ENCODE measurements at regions not wholly inside any gene's neighbourhood (a gene's known extent, or its start where the extent isn't known, plus 50 kb on each side); places are given as distances from the start of the nearest gene placed in this dataset.
A peak's percentile ranks its signal among the peaks of the same experiment; 100 is the strongest.
"Not testable (repeated sequence)": the region's sequence is repeated elsewhere in the genome, so short reads cannot be mapped to it uniquely, and the experiment has no call there.

DNA sequence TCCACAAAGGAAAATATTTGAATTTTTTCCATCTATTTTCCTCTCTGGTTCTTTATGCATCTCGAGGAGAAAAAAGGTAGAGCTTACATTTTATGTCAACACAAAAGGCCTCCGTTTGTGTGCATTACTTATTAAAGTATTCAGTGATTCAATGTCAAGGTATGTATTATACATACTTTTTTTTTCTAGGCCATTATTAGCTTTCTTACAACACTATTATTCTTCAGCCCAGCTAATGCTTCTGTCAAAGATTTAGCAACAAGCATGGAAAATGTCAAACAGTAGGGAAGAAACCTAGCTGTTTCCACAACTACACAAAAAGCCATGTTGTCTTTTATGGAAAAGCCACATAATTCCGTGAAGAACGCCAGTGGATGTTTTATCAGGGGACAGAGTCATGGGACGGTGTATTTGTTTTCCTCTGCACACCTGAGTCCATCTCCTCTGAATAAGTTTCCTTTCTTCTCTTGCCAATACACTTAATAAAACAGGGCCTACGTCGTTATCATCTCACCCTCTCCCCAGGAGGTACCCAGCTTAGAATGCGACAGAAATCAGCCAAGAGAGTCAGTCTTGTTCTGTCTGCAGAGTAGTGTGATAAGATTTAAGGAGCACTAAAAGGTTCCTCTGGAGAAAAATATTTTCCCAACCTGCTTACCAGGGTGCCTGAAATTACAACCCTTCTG, 209.7 kb upstream of the AUTS2 start:
- DNase-seq (no peak), ATAC-seq (no peak)
- Histone ChIP-seq H3K36me3 (no peaks in the 10 kb centered on the region), H3K4me1 (no peaks in the 10 kb centered on the region), H3K27me3 (no peaks in the 10 kb centered on the region), H3K27ac (no peak overlapping the region), H3K4me3 (no peak overlapping the region), H3K9me3 (no peaks in the 10 kb centered on the region)
- intact Hi-C loops (cut with DNase I) = no loop called here
- TF ChIP-seq, protein P1, sequence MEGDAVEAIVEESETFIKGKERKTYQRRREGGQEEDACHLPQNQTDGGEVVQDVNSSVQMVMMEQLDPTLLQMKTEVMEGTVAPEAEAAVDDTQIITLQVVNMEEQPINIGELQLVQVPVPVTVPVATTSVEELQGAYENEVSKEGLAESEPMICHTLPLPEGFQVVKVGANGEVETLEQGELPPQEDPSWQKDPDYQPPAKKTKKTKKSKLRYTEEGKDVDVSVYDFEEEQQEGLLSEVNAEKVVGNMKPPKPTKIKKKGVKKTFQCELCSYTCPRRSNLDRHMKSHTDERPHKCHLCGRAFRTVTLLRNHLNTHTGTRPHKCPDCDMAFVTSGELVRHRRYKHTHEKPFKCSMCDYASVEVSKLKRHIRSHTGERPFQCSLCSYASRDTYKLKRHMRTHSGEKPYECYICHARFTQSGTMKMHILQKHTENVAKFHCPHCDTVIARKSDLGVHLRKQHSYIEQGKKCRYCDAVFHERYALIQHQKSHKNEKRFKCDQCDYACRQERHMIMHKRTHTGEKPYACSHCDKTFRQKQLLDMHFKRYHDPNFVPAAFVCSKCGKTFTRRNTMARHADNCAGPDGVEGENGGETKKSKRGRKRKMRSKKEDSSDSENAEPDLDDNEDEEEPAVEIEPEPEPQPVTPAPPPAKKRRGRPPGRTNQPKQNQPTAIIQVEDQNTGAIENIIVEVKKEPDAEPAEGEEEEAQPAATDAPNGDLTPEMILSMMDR (IDR thresholded peaks at IDR 0.05) = no peak

DNA sequence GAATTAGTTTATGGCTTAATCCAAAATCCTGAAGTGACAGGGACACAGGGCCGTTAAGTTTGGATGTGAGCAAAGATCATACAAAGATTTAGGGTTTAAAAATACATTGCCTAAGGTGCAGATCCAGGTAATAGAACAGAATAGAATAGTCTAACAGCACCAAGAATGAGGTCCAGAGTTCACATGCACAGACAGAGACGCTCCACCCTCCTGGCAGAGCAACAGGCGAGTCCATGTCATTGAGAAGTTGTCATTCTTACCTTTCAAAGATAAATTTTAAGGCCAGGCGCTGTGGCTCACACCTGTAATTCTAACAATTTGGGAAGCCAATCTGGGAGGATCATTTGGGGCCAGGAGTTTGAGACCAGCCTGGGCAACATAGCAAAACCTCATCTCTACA, 209.1 kb upstream of the AUTS2 start:
- no peak for ATAC-seq
- DNase-seq = no peak
- TF ChIP-seq, protein P1 (IDR thresholded peaks at IDR 0.05) = no peak
- no peaks in the 10 kb centered on the region for H3K27me3 ChIP-seq
- intact Hi-C loops (cut with DNase I) = no loop called here
- no peaks in the 10 kb centered on the region for H3K36me3 ChIP-seq
- H3K27ac ChIP-seq = no peak overlapping the region
- H3K4me3 ChIP-seq = no peak overlapping the region
- no peaks in the 10 kb centered on the region for H3K4me1 ChIP-seq
- H3K9me3 ChIP-seq = no peaks in the 10 kb centered on the region

DNA sequence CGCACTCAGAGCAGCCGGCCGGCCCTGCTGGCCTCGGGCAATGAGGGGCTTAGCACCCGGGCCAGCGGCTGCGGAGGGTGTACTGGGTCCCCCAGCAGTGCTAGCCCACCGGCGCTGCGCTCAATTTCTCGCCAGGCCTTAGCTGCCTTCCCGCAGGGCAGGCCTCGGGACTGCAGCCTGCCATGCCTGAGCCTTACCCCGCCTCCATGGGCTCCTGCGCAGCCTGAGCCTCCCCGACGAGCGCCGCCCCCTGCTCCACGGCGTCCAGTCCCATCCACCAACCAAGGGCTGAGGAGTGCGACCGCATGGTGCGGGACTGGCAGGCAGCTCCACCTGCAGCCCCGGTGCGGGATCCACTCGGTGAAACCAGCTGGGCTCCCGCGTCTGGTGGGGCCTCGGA, 204.4 kb upstream of the AUTS2 start:
- H3K36me3 ChIP-seq; intact Hi-C loops (cut with DNase I); H3K27ac ChIP-seq; DNase-seq; H3K4me1 ChIP-seq; H3K4me3 ChIP-seq; ATAC-seq; H3K9me3 ChIP-seq; H3K27me3 ChIP-seq: not testable (repeated sequence)

DNA sequence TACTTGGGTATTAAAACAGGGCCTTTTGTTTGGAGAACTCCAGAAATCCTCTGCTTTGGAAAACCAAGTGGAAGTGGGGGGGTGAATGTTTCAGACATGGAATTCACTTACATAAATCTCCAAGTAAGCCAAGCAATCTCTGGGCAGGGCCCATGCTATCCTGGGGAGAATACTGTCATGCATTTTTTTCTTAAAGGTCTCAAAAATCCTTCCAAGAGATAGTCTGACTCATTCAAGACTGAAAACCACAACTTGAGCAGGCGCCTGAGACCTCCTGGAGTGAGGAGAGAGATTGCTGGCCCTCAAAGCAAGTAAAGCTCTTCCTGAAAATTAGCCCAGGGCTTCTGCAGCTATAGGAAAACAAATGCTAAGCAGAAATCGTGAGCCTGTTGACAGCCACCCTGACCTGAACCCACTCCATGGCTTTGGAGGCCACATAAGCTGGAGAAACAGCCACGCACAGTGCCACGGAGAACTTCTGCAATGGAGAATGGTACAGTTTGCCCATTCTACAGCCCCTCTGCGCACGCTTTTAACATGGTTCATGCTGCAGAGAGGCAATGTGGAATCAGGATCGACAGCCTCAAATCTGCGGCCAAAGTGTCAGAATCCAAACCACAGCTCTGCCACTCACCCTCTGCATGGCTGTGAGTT, 203.1 kb upstream of the AUTS2 start:
- peak; percentile 72 for ATAC-seq
- peaks cover 0 to 2% of the 10 kb centered on the region in 2 donors for H3K4me1 ChIP-seq
- intact Hi-C loops (cut with DNase I) = no loop called here
- no peaks in the 10 kb centered on the region for H3K9me3 ChIP-seq
- TF ChIP-seq, protein P1 (IDR thresholded peaks at IDR 0.05) = no peak
- H3K27ac ChIP-seq = no peak overlapping the region
- H3K36me3 ChIP-seq = no peaks in the 10 kb centered on the region
- peak in 1 of 4 donors; percentile 45 for DNase-seq
- no peaks in the 10 kb centered on the region for H3K27me3 ChIP-seq
- no peak overlapping the region for H3K4me3 ChIP-seq

DNA sequence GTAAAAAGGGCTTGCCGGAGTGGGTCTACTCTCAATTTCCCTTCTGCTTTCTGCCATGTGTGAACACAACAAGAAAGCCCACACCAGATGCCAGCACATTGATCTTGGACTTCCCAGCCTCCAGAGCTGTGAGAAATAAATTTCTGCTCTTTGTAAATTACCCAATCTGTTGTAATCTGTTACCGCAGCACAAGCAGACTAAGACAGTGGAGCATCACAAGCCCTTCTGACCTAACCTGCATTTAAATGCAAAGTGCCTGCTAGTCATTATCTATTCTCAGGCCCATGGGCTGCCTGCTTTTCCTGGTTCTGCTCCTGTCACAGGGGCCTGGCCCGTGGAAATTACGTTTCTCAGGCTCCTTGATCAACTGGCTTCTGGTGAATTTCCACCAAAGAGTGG, 199.3 kb upstream of the AUTS2 start:
- ATAC-seq = no peak
- intact Hi-C loops (cut with DNase I) = no loop called here

More for the DNA sequence above, 199.3 kb upstream of the AUTS2 start:
- Histone ChIP-seq H3K9me3 (no peaks in the 10 kb centered on the region), H3K4me1 (peaks cover 0 to 2% of the 10 kb centered on the region in 2 donors), H3K4me3 (no peak overlapping the region), H3K27ac (no peak overlapping the region), H3K27me3 (no peaks in the 10 kb centered on the region), H3K36me3 (no peaks in the 10 kb centered on the region)
- TF ChIP-seq, protein P1 (IDR thresholded peaks at IDR 0.05) = no peak
- no peak for DNase-seq
